Keratinocyte (primary cell): ENCODE measurements at regions not wholly inside any gene's neighbourhood (a gene's known extent, or its start where the extent isn't known, plus 50 kb on each side); places are given as distances from the start of the nearest gene placed in this dataset.

ENCODE experiments used
- EZH2 ChIP-seq: IDR thresholded peaks from one replicate; pipeline ENCODE4 v1.6.1; 2012; ENCODE audit warnings: inconsistent platforms, mild to moderate bottlenecking, low read length, moderate library complexity
- TF ChIP-seq, protein P1 (sequence below), 3 experiments: IDR thresholded peaks in 1 of 3; conservative IDR thresholded peaks in 1 of 3; optimal IDR thresholded peaks in 1 of 3; 2 replicates in 2 of 3; 3 replicates in 1 of 3; pipeline versions ENCODE3 to v1.5.1; 2011; ENCODE audit warnings: low read length in 3 of 3, mild to moderate bottlenecking in 3 of 3, moderate library complexity in 2 of 3, control low read depth in 1 of 3, inconsistent platforms in 1 of 3; ENCODE audit not compliant: insufficient read depth in 2 of 3; ENCODE audit errors: extremely low read depth in 1 of 3

GRCh38 chr1:36621531-36621930 is 138.8 kb upstream of the CSF3R start:
- TF ChIP-seq, protein P1, sequence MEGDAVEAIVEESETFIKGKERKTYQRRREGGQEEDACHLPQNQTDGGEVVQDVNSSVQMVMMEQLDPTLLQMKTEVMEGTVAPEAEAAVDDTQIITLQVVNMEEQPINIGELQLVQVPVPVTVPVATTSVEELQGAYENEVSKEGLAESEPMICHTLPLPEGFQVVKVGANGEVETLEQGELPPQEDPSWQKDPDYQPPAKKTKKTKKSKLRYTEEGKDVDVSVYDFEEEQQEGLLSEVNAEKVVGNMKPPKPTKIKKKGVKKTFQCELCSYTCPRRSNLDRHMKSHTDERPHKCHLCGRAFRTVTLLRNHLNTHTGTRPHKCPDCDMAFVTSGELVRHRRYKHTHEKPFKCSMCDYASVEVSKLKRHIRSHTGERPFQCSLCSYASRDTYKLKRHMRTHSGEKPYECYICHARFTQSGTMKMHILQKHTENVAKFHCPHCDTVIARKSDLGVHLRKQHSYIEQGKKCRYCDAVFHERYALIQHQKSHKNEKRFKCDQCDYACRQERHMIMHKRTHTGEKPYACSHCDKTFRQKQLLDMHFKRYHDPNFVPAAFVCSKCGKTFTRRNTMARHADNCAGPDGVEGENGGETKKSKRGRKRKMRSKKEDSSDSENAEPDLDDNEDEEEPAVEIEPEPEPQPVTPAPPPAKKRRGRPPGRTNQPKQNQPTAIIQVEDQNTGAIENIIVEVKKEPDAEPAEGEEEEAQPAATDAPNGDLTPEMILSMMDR (optimal IDR thresholded peaks at IDR 0.05 in 1 of 3, IDR thresholded peaks at IDR 0.05 in 1 of 3, conservative IDR thresholded peaks at IDR 0.05 in 1 of 3; ENCODE audit: extremely low read depth in 1 of 3, insufficient read depth in 2 of 3, low read length in 3 of 3), result no peak
- TF ChIP-seq EZH2, result no peak
